CD4-positive, alpha-beta T cell treated with Interleukin-15 for 1 hour (primary cell): ENCODE measurements at regions not wholly inside any gene's neighbourhood (a gene's known extent, or its start where the extent isn't known, plus 50 kb on each side); places are given as distances from the start of the nearest gene placed in this dataset.
"Not testable (repeated sequence)": the region's sequence is repeated elsewhere in the genome, so short reads cannot be mapped to it uniquely, and the experiment has no call there.

Source experiments
- DNase-seq: peaks from one replicate; pipeline ENCODE4 v3.0.0-alpha.2; 2020

GRCh38 chr9:40361018-40361417, 767.5 kb downstream of the FOXD4L6 start:
- peak; percentile 0 for DNase-seq

DNA sequence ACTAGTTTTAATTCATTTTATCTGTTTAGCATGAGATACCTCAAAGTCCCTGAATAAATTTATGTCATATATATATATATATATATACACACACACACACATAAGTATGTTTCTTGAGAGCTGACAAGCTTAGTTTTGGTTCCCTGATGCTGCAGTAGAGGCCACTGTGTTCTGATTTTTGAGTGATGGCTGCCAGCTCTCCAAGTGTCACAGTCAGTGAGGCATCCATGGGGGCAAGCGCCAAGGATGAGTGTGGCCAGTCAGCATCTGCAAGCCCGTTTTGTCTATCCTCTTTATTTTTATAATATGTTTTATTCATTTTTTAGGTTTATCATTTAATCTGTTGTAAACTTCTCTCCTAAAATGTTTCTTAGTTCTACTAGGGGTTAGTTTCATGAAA, 797.5 kb downstream of the FOXD4L6 start:
- not testable (repeated sequence) for DNase-seq

GRCh38 chr9:40328907-40329306, 799.6 kb downstream of the FOXD4L6 start:
- DNase-seq, result not testable (repeated sequence)

GRCh38 chr9:40326179-40326578, 802.3 kb downstream of the FOXD4L6 start:
- not testable (repeated sequence) for DNase-seq

DNA sequence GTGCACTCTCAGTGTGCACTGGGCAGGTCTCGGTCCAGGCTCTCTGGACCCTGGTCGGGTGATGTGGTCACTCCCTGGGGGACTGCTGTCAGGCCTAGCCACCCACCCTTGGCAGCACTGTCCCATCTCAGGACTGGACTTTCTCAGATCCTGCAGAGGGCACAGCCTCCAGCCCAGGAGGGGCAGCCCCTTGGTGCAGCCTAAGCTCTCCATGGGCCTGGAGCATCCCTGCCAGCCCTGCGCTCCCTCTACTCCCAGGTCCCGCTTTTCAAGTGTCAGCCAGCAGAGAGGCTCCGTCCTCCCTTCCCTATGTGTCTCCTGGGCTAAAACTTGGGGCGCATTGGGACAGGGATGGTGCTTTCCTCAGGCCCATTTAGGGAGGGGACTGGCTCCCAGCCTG, 805.8 kb downstream of the FOXD4L6 start:
- DNase-seq, result not testable (repeated sequence)

DNA sequence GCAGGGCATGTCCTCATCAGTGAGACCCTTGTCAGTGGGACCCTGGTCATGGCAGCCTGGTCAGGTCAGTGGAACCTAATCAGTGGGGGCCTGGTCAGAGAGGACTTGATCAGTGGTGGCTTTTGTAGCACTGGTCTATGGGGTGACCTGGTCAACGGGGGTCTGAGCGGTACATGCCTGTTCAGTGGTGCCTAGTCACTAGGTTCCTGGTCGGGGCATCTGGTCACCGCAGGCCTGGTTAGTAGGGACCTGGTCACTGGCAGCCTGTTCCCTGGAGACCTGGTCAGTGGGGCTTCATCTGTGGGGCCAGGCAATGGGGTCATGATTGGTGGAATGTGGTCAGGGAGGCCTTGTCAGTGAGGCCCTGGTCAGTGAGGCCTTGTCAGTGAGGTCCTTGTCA, 806.6 kb downstream of the FOXD4L6 start:
- DNase-seq, result peak; percentile 10

GRCh38 chr9:40321204-40321603, 807.3 kb downstream of the FOXD4L6 start:
- DNase-seq, result not testable (repeated sequence)

DNA sequence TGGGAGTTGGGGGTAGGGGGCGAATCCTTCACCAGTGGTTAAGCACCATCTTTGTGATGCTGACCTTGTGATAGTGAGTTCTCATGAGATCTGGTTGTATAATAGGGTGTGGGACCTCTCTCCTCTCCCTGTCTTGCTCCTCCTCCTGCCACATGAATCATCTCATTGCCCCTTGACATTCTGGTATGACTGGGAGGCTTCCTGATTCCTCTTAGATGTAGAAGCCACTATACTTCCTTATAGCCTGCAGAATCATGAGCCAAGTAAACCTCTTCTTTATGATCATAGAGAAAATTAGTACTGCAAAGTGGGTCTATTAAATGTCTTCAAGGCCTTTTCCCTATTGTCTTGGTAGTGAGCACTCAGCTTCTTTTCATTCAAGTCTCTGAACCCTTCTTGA, 813.3 kb downstream of the FOXD4L6 start:
- not testable (repeated sequence) for DNase-seq

DNA sequence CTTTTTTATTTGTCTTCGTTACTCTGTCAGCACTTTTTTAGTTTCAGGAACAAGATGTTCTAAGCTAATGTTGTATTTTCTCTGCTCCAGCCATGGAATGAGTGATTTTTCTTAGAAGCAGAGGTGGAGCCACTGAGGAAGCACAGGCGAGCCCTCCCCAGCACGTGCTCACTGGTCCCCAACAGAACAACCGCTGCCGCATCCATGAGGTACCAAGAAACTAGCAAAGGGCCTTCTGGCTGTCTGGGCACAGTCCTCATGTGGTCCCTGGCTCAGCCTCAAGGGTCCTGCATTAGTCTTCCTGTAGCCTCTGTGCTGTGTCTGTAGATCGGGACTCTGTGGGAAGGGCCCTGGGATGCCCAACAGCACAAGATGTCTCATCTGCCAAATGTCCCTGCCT, 838.5 kb downstream of the FOXD4L6 start:
- DNase-seq, result peak; percentile 3
